ENCODE measurements at regions not wholly inside any gene's neighbourhood (a gene's known extent, or its start where the extent isn't known, plus 50 kb on each side); places are given as distances from the start of the nearest gene placed in this dataset.
"Not testable (repeated sequence)": the region's sequence is repeated elsewhere in the genome, so short reads cannot be mapped to it uniquely, and the experiment has no call there.

- DNase-seq (ENCODE audit: insufficient read length, low spot score) (no peak), FAIRE-seq (no peak)
- TF ChIP-seq PAX5 (IDR thresholded peaks at IDR 0.05; ENCODE audit: insufficient read depth, low read length, severe bottlenecking): no peak
- TF ChIP-seq TAF1 (IDR thresholded peaks at IDR 0.05; ENCODE audit: low read depth, low read length): no peak
- TF ChIP-seq POLR2A (IDR thresholded peaks at IDR 0.05; ENCODE audit: low read depth, low read length): no peak
- TF ChIP-seq POU2F2 (IDR thresholded peaks at IDR 0.05; ENCODE audit: low read depth, low read length): no peak
- TF ChIP-seq SPI1 (IDR thresholded peaks at IDR 0.05; ENCODE audit: low read depth, low read length): no peak
- no peak for TF ChIP-seq POLR2AphosphoS5 (IDR thresholded peaks at IDR 0.05; ENCODE audit: low read depth, low read length)
Observed at GRCh38 chr7:17434841-17435692, 136.6 kb downstream of the AHR start.

DNA sequence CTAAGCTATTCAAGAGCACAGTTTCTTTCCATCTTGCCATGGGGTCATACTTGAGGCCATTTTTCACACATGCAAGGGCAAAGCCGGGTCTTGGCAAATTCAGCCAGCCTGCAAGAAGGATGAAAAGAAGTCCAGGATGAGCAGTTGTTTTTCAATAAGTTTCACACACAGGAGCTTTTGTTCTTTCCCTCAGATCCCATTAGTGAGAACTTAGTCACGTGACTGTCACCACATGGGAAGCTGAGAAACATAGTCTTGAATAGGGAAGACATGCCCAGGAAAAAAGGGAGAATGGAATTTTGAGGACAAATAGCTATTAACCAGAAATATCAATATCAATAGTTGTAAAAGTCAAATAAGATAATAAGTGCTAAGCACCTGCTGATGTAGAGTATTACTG, 137.7 kb downstream of the AHR start:
- DNase-seq (ENCODE audit: insufficient read length, low spot score) (no peak), FAIRE-seq (no peak)
- TF ChIP-seq POLR2AphosphoS5 (IDR thresholded peaks at IDR 0.05; ENCODE audit: low read depth, low read length): no peak
- TF ChIP-seq TAF1 (IDR thresholded peaks at IDR 0.05; ENCODE audit: low read depth, low read length): no peak
- TF ChIP-seq POU2F2 (IDR thresholded peaks at IDR 0.05; ENCODE audit: low read depth, low read length): no peak
- no peak for TF ChIP-seq PAX5 (IDR thresholded peaks at IDR 0.05; ENCODE audit: insufficient read depth, low read length, severe bottlenecking)
- TF ChIP-seq POLR2A (IDR thresholded peaks at IDR 0.05; ENCODE audit: low read depth, low read length): no peak
- no peak for TF ChIP-seq SPI1 (IDR thresholded peaks at IDR 0.05; ENCODE audit: low read depth, low read length)

GRCh38 chr7:17437586-17437985, 139.1 kb downstream of the AHR start:
- no peak for DNase-seq (ENCODE audit: insufficient read length, low spot score)
- TF ChIP-seq PAX5 (IDR thresholded peaks at IDR 0.05; ENCODE audit: insufficient read depth, low read length, severe bottlenecking) (no peak), POLR2AphosphoS5 (IDR thresholded peaks at IDR 0.05; ENCODE audit: low read depth, low read length) (no peak), TAF1 (IDR thresholded peaks at IDR 0.05; ENCODE audit: low read depth, low read length) (no peak), SPI1 (IDR thresholded peaks at IDR 0.05; ENCODE audit: low read depth, low read length) (no peak), POLR2A (IDR thresholded peaks at IDR 0.05; ENCODE audit: low read depth, low read length) (no peak), POU2F2 (IDR thresholded peaks at IDR 0.05; ENCODE audit: low read depth, low read length) (no peak)
- no peak for FAIRE-seq

GRCh38 chr7:17440025-17440784, 141.8 kb downstream of the AHR start:
- not testable (repeated sequence) for DNase-seq (ENCODE audit: insufficient read length, low spot score); FAIRE-seq

DNA sequence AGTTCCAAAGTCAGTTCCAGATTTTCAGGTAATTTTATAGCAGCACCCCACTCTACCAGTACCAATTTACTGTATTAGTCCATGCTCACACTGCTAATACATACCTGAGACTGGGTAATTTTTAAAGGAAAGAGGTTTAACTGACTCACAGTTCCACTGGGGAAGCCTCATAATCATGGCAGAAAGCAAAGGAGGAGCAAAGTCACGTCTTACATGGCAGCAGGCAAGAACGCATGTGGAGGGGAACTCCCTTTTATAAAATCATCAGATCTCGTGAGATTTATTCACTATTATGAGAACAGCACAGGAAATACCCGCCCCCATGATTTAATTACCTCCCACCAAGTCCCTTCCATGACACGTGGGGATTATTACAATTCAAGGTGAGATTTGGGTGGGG, 142.4 kb downstream of the AHR start:
- TF ChIP-seq SPI1 (IDR thresholded peaks at IDR 0.05; ENCODE audit: low read depth, low read length) (no peak), POLR2AphosphoS5 (IDR thresholded peaks at IDR 0.05; ENCODE audit: low read depth, low read length) (no peak), POU2F2 (IDR thresholded peaks at IDR 0.05; ENCODE audit: low read depth, low read length) (no peak), PAX5 (IDR thresholded peaks at IDR 0.05; ENCODE audit: insufficient read depth, low read length, severe bottlenecking) (no peak), TAF1 (IDR thresholded peaks at IDR 0.05; ENCODE audit: low read depth, low read length) (no peak), POLR2A (IDR thresholded peaks at IDR 0.05; ENCODE audit: low read depth, low read length) (no peak)
- no peak for FAIRE-seq

DNA sequence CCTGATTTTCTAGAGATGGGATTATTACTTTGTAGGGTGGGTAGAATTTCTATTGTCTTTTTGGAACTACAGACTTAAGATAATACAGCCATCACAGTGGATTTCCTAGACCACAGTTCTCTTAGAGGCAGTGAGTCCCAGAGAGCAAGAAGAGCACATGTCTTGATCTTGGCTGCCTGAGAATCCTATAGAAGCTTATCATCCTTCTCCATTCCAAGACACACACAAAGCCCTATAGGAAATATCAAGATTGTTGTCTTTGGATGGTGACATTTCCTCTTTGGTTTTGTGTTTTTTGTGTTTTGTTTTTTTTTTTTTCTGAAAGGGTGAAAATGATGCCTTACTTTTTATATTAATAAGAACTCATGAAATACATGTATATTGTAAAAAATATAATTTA, 143.1 kb downstream of the AHR start:
- no peak for DNase-seq (ENCODE audit: insufficient read length, low spot score)
- no peak for FAIRE-seq
- TF ChIP-seq TAF1 (IDR thresholded peaks at IDR 0.05; ENCODE audit: low read depth, low read length) (no peak), POLR2A (IDR thresholded peaks at IDR 0.05; ENCODE audit: low read depth, low read length) (no peak), PAX5 (IDR thresholded peaks at IDR 0.05; ENCODE audit: insufficient read depth, low read length, severe bottlenecking) (no peak), SPI1 (IDR thresholded peaks at IDR 0.05; ENCODE audit: low read depth, low read length) (no peak), POU2F2 (IDR thresholded peaks at IDR 0.05; ENCODE audit: low read depth, low read length) (no peak), POLR2AphosphoS5 (IDR thresholded peaks at IDR 0.05; ENCODE audit: low read depth, low read length) (no peak)

More for the DNA sequence above, 142.4 kb downstream of the AHR start:
- no peak for DNase-seq (ENCODE audit: insufficient read length, low spot score)

- FAIRE-seq: no peak
- DNase-seq (ENCODE audit: insufficient read length, low spot score): no peak
Observed at GRCh38 chr7:17444151-17444550, 145.7 kb downstream of the AHR start.

GRCh38 chr7:17444673-17445072, 146.2 kb downstream of the AHR start:
- no peak for TF ChIP-seq PAX5 (IDR thresholded peaks at IDR 0.05; ENCODE audit: insufficient read depth, low read length, severe bottlenecking)
- no peak for TF ChIP-seq POU2F2 (IDR thresholded peaks at IDR 0.05; ENCODE audit: low read depth, low read length)
- TF ChIP-seq SPI1 (IDR thresholded peaks at IDR 0.05; ENCODE audit: low read depth, low read length): no peak
- no peak for TF ChIP-seq POLR2AphosphoS5 (IDR thresholded peaks at IDR 0.05; ENCODE audit: low read depth, low read length)
- TF ChIP-seq POLR2A (IDR thresholded peaks at IDR 0.05; ENCODE audit: low read depth, low read length): no peak
- no peak for TF ChIP-seq TAF1 (IDR thresholded peaks at IDR 0.05; ENCODE audit: low read depth, low read length)
- no peak for DNase-seq (ENCODE audit: insufficient read length, low spot score)
- FAIRE-seq: no peak

More at GRCh38 chr7:17444151-17444550, 145.7 kb downstream of the AHR start:
- no peak for TF ChIP-seq POLR2A (IDR thresholded peaks at IDR 0.05; ENCODE audit: low read depth, low read length)

DNA sequence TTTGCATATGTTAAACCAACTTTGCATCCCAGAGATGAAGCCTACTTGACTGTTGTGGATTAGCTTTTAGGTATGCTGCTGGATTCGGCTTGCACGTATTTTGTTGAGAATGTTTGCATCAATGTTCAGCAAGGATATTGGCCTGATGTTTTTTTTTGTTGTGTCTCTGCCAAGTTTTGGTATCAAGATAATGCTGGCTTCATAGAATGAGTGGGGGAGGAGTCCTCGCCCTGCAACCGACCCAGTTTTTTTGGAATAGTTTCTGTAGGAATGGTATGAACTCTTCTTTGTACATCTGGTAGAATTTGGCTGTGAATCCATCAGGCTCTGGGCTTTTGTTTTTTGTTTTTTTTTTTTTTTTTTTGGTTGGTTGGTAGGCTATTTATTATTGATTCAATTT, 147.9 kb downstream of the AHR start:
- FAIRE-seq (no peak), DNase-seq (ENCODE audit: insufficient read length, low spot score) (no peak)
- no peak for TF ChIP-seq POLR2AphosphoS5 (IDR thresholded peaks at IDR 0.05; ENCODE audit: low read depth, low read length)
- TF ChIP-seq TAF1 (IDR thresholded peaks at IDR 0.05; ENCODE audit: low read depth, low read length): no peak
- no peak for TF ChIP-seq SPI1 (IDR thresholded peaks at IDR 0.05; ENCODE audit: low read depth, low read length)
- no peak for TF ChIP-seq POU2F2 (IDR thresholded peaks at IDR 0.05; ENCODE audit: low read depth, low read length)
- no peak for TF ChIP-seq POLR2A (IDR thresholded peaks at IDR 0.05; ENCODE audit: low read depth, low read length)
- no peak for TF ChIP-seq PAX5 (IDR thresholded peaks at IDR 0.05; ENCODE audit: insufficient read depth, low read length, severe bottlenecking)
